ENCODE measurements at regions not wholly inside any gene's neighbourhood (a gene's known extent, or its start where the extent isn't known, plus 50 kb on each side); places are given as distances from the start of the nearest gene placed in this dataset.

GRCh38 chr6:20292905-20293304 is 80.6 kb upstream of the MBOAT1 start:
- TF ChIP-seq CTCF (IDR thresholded peaks at IDR 0.05; ENCODE audit: low read length, missing control alignments), result no peak
- DNase-seq (ENCODE audit: low read depth), result no peak
- H3K4me3 ChIP-seq (replicated peaks; ENCODE audit: low read depth, low read length), result no peak overlapping the region

- no peak for DNase-seq (ENCODE audit: low read depth)
- H3K4me3 ChIP-seq (replicated peaks; ENCODE audit: low read depth, low read length), result no peak overlapping the region
- TF ChIP-seq CTCF (IDR thresholded peaks at IDR 0.05; ENCODE audit: low read length, missing control alignments), result no peak
These were observed 89.0 kb upstream of the MBOAT1 start for GRCh38 chr6:20301256-20301655.

GRCh38 chr6:20302168-20302567 is 89.9 kb upstream of the MBOAT1 start:
- no peak for DNase-seq (ENCODE audit: low read depth)
- no peak for TF ChIP-seq CTCF (IDR thresholded peaks at IDR 0.05; ENCODE audit: low read length, missing control alignments)

GRCh38 chr6:20302702-20303251 is 90.5 kb upstream of the MBOAT1 start:
- peak; percentile 8 for DNase-seq (ENCODE audit: low read depth)
- H3K4me3 ChIP-seq (replicated peaks; ENCODE audit: low read depth, low read length), result no peak overlapping the region
- TF ChIP-seq CTCF (IDR thresholded peaks at IDR 0.05; ENCODE audit: low read length, missing control alignments), result no peak

More at GRCh38 chr6:20302168-20302567, 89.9 kb upstream of the MBOAT1 start:
- H3K4me3 ChIP-seq (replicated peaks; ENCODE audit: low read depth, low read length), result no peak overlapping the region

GRCh38 chr6:20306491-20306890 is 94.2 kb upstream of the MBOAT1 start:
- no peak overlapping the region for H3K4me3 ChIP-seq (replicated peaks; ENCODE audit: low read depth, low read length)
- DNase-seq (ENCODE audit: low read depth), result no peak
- no peak for TF ChIP-seq CTCF (IDR thresholded peaks at IDR 0.05; ENCODE audit: low read length, missing control alignments)

GRCh38 chr6:20309186-20309585 is 92.5 kb upstream of the E2F3 start:
- no peak for DNase-seq (ENCODE audit: low read depth)
- no peak overlapping the region for H3K4me3 ChIP-seq (replicated peaks; ENCODE audit: low read depth, low read length)
- TF ChIP-seq CTCF (IDR thresholded peaks at IDR 0.05; ENCODE audit: low read length, missing control alignments), result no peak

- TF ChIP-seq CTCF (IDR thresholded peaks at IDR 0.05; ENCODE audit: low read length, missing control alignments), result no peak
- DNase-seq (ENCODE audit: low read depth), result no peak
- H3K4me3 ChIP-seq (replicated peaks; ENCODE audit: low read depth, low read length), result no peak overlapping the region
These were observed 91.5 kb upstream of the E2F3 start for GRCh38 chr6:20310185-20310584.

Measured in fibroblast of pulmonary artery (primary cell).